A673 (cell line): ENCODE measurements at regions not wholly inside any gene's neighbourhood (a gene's known extent, or its start where the extent isn't known, plus 50 kb on each side); places are given as distances from the start of the nearest gene placed in this dataset.

Source experiments
- BruUV-seq: library from RNA; stranded (reverse); fragments of 400-500 nt; replicated peaks from 2 replicates; lab custom pipeline; 2021; lab: Mats Ljungman, UMichigan
- CTCF ChIA-PET: fragments of 300-600 bp; sonication (Branson Sonifier 250); formaldehyde crosslinking; loops from one replicate; lab custom pipeline; 2022; ENCODE audit warnings: antibody characterized with exemption; lab: Charles Lee
- POLR2A ChIA-PET: fragments of 300-600 bp; sonication (Branson Sonifier 250); formaldehyde crosslinking; loops from one replicate; lab custom pipeline; 2022; ENCODE audit warnings: antibody characterized with exemption; ENCODE audit not compliant: low non-redundant PET; lab: Charles Lee
- DNase-seq: peaks from one replicate; pipeline ENCODE4 v3.0.0-alpha.2; 2015; ENCODE audit warnings: low spot score
- H3K27ac ChIP-seq: fragments of 200-600 bp; sonication (generic); 2 replicates; pipeline ENCODE4 v1.5.1; 2016; ENCODE audit warnings: mixed run types, low read depth, mild to moderate bottlenecking, mixed read lengths, antibody characterized with exemption, low read length; ENCODE audit not compliant: poor library complexity, severe bottlenecking
- H3K27me3 ChIP-seq: fragments of 200-600 bp; sonication (generic); replicated peaks from 2 replicates; pipeline ENCODE4 v1.6.1; 2017; ENCODE audit warnings: mixed run types, low read depth, mild to moderate bottlenecking, mixed read lengths, antibody characterized with exemption, low read length; ENCODE audit not compliant: insufficient read depth, poor library complexity
- H3K36me3 ChIP-seq: fragments of 200-600 bp; sonication (generic); 2 replicates; pipeline ENCODE4 v1.6.1; 2016; ENCODE audit warnings: mixed run types, mild to moderate bottlenecking, mixed read lengths, antibody characterized with exemption, low read length; ENCODE audit not compliant: insufficient read depth, poor library complexity, severe bottlenecking
- H3K4me1 ChIP-seq: fragments of 200-600 bp; sonication (generic); 2 replicates; pipeline ENCODE4 v1.6.1; 2017; ENCODE audit warnings: mixed run types, mild to moderate bottlenecking, mixed read lengths, antibody characterized with exemption, low read length; ENCODE audit not compliant: insufficient read depth, poor library complexity, severe bottlenecking
- H3K4me3 ChIP-seq: fragments of 200-600 bp; sonication (generic); 2 replicates; pipeline ENCODE4 v1.5.1; 2016; ENCODE audit warnings: low read depth, mixed run types, mild to moderate bottlenecking, mixed read lengths, low read length; ENCODE audit not compliant: poor library complexity, severe bottlenecking
- H3K9me3 ChIP-seq: fragments of 200-600 bp; sonication (generic); 2 replicates; pipeline ENCODE4 v1.6.1; 2016; ENCODE audit warnings: mixed run types, low read depth, mild to moderate bottlenecking, mixed read lengths, antibody characterized with exemption, low read length; ENCODE audit not compliant: poor library complexity, severe bottlenecking
- EZH2 ChIP-seq: fragments of 200-600 bp; sonication (generic); IDR thresholded peaks from 2 replicates; pipeline ENCODE4 v1.6.1; 2017; ENCODE audit warnings: borderline replicate concordance, low read depth, mild to moderate bottlenecking, mixed read lengths, antibody characterized with exemption, low read length; ENCODE audit not compliant: poor library complexity, severe bottlenecking
- intact Hi-C: fragments of 100-400 bp; cut with micrococcal nuclease; formaldehyde crosslinking; loops from one replicate; pipeline ENCODE4 v1.10.0; 2022; ENCODE audit not compliant: unreplicated experiment
- TF ChIP-seq, protein P1 (sequence below): fragments of 300-800, 200-600 bp; sonication (generic); conservative IDR thresholded peaks from 2 replicates; pipeline ENCODE4 v1.5.1; 2017; ENCODE audit warnings: low read depth, mild to moderate bottlenecking, antibody characterized with exemption, low read length, moderate library complexity, mixed read lengths

- intact Hi-C loops = no loop called here
- no peak for TF ChIP-seq EZH2
- TF ChIP-seq, protein P1, sequence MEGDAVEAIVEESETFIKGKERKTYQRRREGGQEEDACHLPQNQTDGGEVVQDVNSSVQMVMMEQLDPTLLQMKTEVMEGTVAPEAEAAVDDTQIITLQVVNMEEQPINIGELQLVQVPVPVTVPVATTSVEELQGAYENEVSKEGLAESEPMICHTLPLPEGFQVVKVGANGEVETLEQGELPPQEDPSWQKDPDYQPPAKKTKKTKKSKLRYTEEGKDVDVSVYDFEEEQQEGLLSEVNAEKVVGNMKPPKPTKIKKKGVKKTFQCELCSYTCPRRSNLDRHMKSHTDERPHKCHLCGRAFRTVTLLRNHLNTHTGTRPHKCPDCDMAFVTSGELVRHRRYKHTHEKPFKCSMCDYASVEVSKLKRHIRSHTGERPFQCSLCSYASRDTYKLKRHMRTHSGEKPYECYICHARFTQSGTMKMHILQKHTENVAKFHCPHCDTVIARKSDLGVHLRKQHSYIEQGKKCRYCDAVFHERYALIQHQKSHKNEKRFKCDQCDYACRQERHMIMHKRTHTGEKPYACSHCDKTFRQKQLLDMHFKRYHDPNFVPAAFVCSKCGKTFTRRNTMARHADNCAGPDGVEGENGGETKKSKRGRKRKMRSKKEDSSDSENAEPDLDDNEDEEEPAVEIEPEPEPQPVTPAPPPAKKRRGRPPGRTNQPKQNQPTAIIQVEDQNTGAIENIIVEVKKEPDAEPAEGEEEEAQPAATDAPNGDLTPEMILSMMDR = no peak
- CTCF ChIA-PET = no interaction called here
- no TSS peak for BruUV-seq
- Histone ChIP-seq H3K4me1 (no peaks in the 10 kb centered on the region), H3K9me3 (no peaks in the 10 kb centered on the region), H3K27me3 (no peaks in the 10 kb centered on the region), H3K36me3 (no peaks in the 10 kb centered on the region), H3K27ac (no peak overlapping the region), H3K4me3 (no peak overlapping the region)
- no peak for DNase-seq
- POLR2A ChIA-PET = no interaction called here
Measured at GRCh38 chr4:116872941-116873340, 212.4 kb downstream of the TRAM1L1 start.

DNA sequence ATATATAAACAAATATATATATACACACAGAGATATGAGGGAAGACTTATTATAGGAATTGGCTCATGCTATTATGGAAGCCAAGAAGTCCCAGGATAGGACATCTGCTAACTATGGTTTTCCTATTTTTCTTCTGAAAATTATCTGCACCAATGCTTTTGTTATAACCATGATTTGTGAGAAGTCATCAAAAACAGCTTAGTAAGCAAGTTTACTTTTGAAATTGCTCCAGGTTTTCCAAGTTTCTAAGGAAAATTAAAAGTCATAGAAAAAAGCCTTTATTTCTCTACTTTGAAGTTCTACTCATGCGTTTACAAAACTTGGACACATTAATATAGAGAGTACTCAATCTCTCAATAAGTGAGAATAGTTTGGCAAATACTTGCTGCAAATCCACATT, 213.1 kb downstream of the TRAM1L1 start:
- CTCF ChIA-PET = no interaction called here
- Histone ChIP-seq H3K4me1 (no peaks in the 10 kb centered on the region), H3K9me3 (no peaks in the 10 kb centered on the region), H3K36me3 (no peaks in the 10 kb centered on the region), H3K27ac (no peak overlapping the region), H3K4me3 (no peak overlapping the region), H3K27me3 (no peaks in the 10 kb centered on the region)
- no TSS peak for BruUV-seq
- POLR2A ChIA-PET = no interaction called here
- no peak for DNase-seq
- intact Hi-C loops = no loop called here
- TF ChIP-seq, protein P1 = no peak
- TF ChIP-seq EZH2 = no peak

DNA sequence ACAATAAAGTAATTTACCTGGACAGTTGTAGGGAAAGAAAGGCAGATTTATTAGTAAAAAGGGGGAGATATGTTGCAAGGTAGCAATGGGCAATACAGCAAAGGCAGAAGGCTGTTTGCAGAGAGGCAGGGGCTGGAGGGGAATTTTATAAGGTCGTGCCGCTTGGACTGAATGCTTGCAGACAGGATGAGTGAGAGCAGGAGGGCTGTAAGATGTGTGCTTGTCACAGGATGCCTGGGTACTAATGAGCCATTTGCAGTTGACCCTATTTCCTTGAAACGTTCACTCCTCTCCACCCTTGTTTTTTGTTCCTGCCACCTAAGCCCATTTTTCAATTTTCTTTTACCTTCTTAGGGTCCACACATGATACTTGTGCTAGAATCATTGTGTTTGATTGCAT, 214.7 kb downstream of the TRAM1L1 start:
- no peak for TF ChIP-seq EZH2
- TF ChIP-seq, protein P1 = no peak
- H3K4me1 ChIP-seq = no peaks in the 10 kb centered on the region
- H3K9me3 ChIP-seq = no peaks in the 10 kb centered on the region
- no peak overlapping the region for H3K27ac ChIP-seq
- CTCF ChIA-PET = no interaction called here
- DNase-seq = no peak
- no peaks in the 10 kb centered on the region for H3K27me3 ChIP-seq
- H3K36me3 ChIP-seq = no peaks in the 10 kb centered on the region
- intact Hi-C loops = no loop called here
- POLR2A ChIA-PET = no interaction called here
- no TSS peak for BruUV-seq
- H3K4me3 ChIP-seq = no peak overlapping the region
